Osteoblast (primary cell): ENCODE measurements at regions not wholly inside any gene's neighbourhood (a gene's known extent, or its start where the extent isn't known, plus 50 kb on each side); places are given as distances from the start of the nearest gene placed in this dataset.

Source experiments
- DNase-seq: peaks from one replicate; pipeline ENCODE4 v3.0.0; 2011; ENCODE audit warnings: low spot score, mixed read lengths; ENCODE audit not compliant: insufficient read length; ENCODE audit errors: missing footprints
- H2AFZ ChIP-seq: 2 replicates; pipeline ENCODE4 v1.6.0; 2011; ENCODE audit warnings: mild to moderate bottlenecking, low read length
- H3K27ac ChIP-seq: 2 replicates; pipeline ENCODE4 v1.5.1; 2011; ENCODE audit warnings: mild to moderate bottlenecking, low read depth, low read length, moderate library complexity
- H3K27me3 ChIP-seq: 2 replicates; pipeline ENCODE4 v1.6.0; 2012; ENCODE audit warnings: mild to moderate bottlenecking, control low read depth, inconsistent platforms, low read length, moderate library complexity; ENCODE audit not compliant: insufficient read depth
- H3K36me3 ChIP-seq: 2 replicates; pipeline ENCODE4 v1.5.1; 2011; ENCODE audit warnings: mild to moderate bottlenecking, low read length, control low read depth, moderate library complexity; ENCODE audit not compliant: insufficient read depth
- H3K4me1 ChIP-seq: 2 replicates; pipeline ENCODE4 v1.5.1; 2011; ENCODE audit warnings: mild to moderate bottlenecking, low read length, control low read depth, moderate library complexity; ENCODE audit not compliant: insufficient read depth
- H3K4me2 ChIP-seq: 2 replicates; pipeline ENCODE4 v1.6.0; 2011; ENCODE audit warnings: mild to moderate bottlenecking, low read length; ENCODE audit not compliant: insufficient read depth
- H3K4me3 ChIP-seq: fragments of 200-600 bp; sonication (generic); 3 replicates; pipeline ENCODE4 v1.5.1; 2012; ENCODE audit warnings: mild to moderate bottlenecking, low read length, inconsistent platforms; ENCODE audit not compliant: insufficient read depth
- H3K79me2 ChIP-seq: 2 replicates; pipeline ENCODE4 v1.6.0; 2012; ENCODE audit warnings: mild to moderate bottlenecking, low read length, control low read depth, inconsistent platforms; ENCODE audit not compliant: insufficient read depth
- H3K9me3 ChIP-seq: 2 replicates; pipeline ENCODE4 v1.5.1; 2011; ENCODE audit warnings: low read depth, low read length, control low read depth
- H4K20me1 ChIP-seq: 2 replicates; pipeline ENCODE4 v1.6.0; 2012; ENCODE audit warnings: mild to moderate bottlenecking, low read length, control low read depth; ENCODE audit not compliant: insufficient read depth
- CTCF ChIP-seq: IDR thresholded peaks from 2 replicates; pipeline ENCODE4 v1.5.1; 2011; ENCODE audit warnings: mild to moderate bottlenecking, low read depth, low read length, moderate library complexity; ENCODE audit errors: extremely low read depth

GRCh38 chr9:31272456-31273295 is 1111.8 kb upstream of the ACO1 start:
- Histone ChIP-seq H2AFZ (no peak overlapping the region), H4K20me1 (no peaks in the 10 kb centered on the region), H3K36me3 (no peaks in the 10 kb centered on the region), H3K4me2 (no peak overlapping the region), H3K4me1 (no peaks in the 10 kb centered on the region), H3K79me2 (no peaks in the 10 kb centered on the region), H3K4me3 (no peak overlapping the region), H3K27me3 (no peaks in the 10 kb centered on the region), H3K9me3 (no peaks in the 10 kb centered on the region), H3K27ac (no peak overlapping the region)
- no peak for DNase-seq
- no peak for TF ChIP-seq CTCF

DNA sequence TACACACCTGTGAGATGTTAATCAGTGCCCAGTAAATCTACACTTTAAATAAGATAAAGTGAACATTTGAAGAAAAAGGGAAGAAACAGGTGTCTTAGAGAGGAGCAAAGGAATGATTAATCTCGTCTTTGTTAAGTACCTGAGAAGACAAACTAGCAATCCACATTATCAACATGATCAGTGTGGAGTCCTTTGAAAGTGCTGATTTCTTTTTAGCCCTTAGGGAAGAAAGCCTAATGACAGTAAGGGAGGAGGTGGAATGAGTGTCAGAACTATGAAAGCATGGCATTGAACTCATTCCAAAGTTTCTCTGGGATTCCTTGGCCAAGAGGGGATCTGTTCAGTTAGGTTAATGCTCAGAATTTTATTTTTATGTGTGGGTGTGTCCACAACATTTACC is 1109.0 kb upstream of the ACO1 start:
- H3K4me3 ChIP-seq: no peak overlapping the region

DNA sequence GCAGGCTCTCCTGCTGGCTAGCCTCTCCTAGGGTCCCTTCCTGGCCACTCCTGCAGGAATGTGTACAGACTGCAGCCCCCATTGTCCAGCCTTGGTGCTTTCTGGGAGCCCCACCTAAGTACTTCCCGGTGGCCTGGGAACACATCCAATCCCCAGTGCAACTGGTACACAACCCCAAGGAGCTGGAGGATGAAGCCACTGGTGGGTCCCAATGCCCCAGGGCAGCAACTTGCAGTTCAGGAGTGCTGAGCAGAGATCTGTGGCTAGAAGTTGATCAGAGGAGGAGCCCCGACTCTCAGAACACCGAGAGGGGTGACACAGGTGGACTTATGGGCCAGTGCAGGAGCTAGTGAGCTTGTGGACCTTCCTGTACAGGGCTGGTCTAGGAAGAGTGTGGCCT is 1093.7 kb upstream of the ACO1 start:
- Histone ChIP-seq H3K4me3 (no peak overlapping the region), H4K20me1 (no peaks in the 10 kb centered on the region), H3K9me3 (no peaks in the 10 kb centered on the region), H3K27me3 (no peaks in the 10 kb centered on the region), H3K27ac (no peak overlapping the region), H3K4me2 (no peak overlapping the region), H3K4me1 (no peaks in the 10 kb centered on the region), H2AFZ (no peak overlapping the region), H3K36me3 (no peaks in the 10 kb centered on the region), H3K79me2 (no peaks in the 10 kb centered on the region)
- DNase-seq: no peak
- TF ChIP-seq CTCF: no peak

More for the DNA sequence above, 1109.0 kb upstream of the ACO1 start:
- Histone ChIP-seq H3K4me1 (no peaks in the 10 kb centered on the region), H4K20me1 (no peaks in the 10 kb centered on the region), H3K36me3 (no peaks in the 10 kb centered on the region), H3K27me3 (no peaks in the 10 kb centered on the region), H2AFZ (no peak overlapping the region), H3K4me2 (no peak overlapping the region), H3K27ac (no peak overlapping the region), H3K9me3 (no peaks in the 10 kb centered on the region), H3K79me2 (no peaks in the 10 kb centered on the region)
- TF ChIP-seq CTCF: no peak
- no peak for DNase-seq

- no peak overlapping the region for H3K27ac ChIP-seq
- no peaks in the 10 kb centered on the region for H4K20me1 ChIP-seq
- H3K9me3 ChIP-seq: no peaks in the 10 kb centered on the region
- no peaks in the 10 kb centered on the region for H3K36me3 ChIP-seq
- no peak for DNase-seq
- no peak overlapping the region for H3K4me2 ChIP-seq
- no peak for TF ChIP-seq CTCF
- no peak overlapping the region for H3K4me3 ChIP-seq
- no peaks in the 10 kb centered on the region for H3K79me2 ChIP-seq
- H2AFZ ChIP-seq: no peak overlapping the region
- no peaks in the 10 kb centered on the region for H3K4me1 ChIP-seq
- no peaks in the 10 kb centered on the region for H3K27me3 ChIP-seq
Measured at GRCh38 chr9:31302620-31303418, 1081.6 kb upstream of the ACO1 start.
